Thyroid gland (tissue), 4 donors: ENCODE measurements at regions not wholly inside any gene's neighbourhood (a gene's known extent, or its start where the extent isn't known, plus 50 kb on each side); places are given as distances from the start of the nearest gene placed in this dataset.

ENCODE experiments used
- DNase-seq, 2 donors: peaks; one replicate each; pipeline ENCODE4 v3.0.0-alpha.2; 2019
- H3K27ac ChIP-seq, 3 donors: fragments of 200-600 bp; sonication (generic); 1 replicate in 2 of 3; 2 replicates in 1 of 3; pipeline ENCODE4 v1.5.1; 2016 to 2019; ENCODE audit warnings: mild to moderate bottlenecking in 1 of 3, moderate library complexity in 1 of 3
- H3K27me3 ChIP-seq: fragments of 200-600 bp; sonication (generic); one replicate; pipeline ENCODE4 v1.5.1; 2019
- H3K36me3 ChIP-seq, 2 donors: fragments of 200-600 bp; sonication (generic); one replicate each; pipeline ENCODE4 v1.5.1; 2016 to 2019
- H3K4me1 ChIP-seq, 2 donors: fragments of 200-600 bp; sonication (generic); one replicate each; pipeline ENCODE4 v1.5.1; 2017 to 2019
- H3K4me3 ChIP-seq, 3 donors: fragments of 200-600 bp; sonication (generic); replicated peaks in 1 of 3; 1 replicate in 2 of 3; 2 replicates in 1 of 3; pipeline ENCODE4 v1.5.1; 2016; ENCODE audit warnings: mild to moderate bottlenecking in 1 of 3
- H3K9me3 ChIP-seq: fragments of 200-600 bp; sonication (generic); one replicate; pipeline ENCODE4 v1.5.1; 2017
- CTCF ChIP-seq, 6 experiments: fragments of 200-600 bp in 3 of 6; fragments of 450-650 bp in 3 of 6; sonication (generic) in 3 of 6; IDR thresholded peaks; one replicate each; pipeline ENCODE4 v1.5.1; 2016 to 2019; ENCODE audit warnings: antibody characterized with exemption in 6 of 6, mild to moderate bottlenecking in 2 of 6, inconsistent platforms in 1 of 6, moderate library complexity in 1 of 6
- POLR2A ChIP-seq, 2 donors: fragments of 450-650 bp; IDR thresholded peaks; one replicate each; pipeline ENCODE4 v1.6.1; 2017; ENCODE audit warnings: antibody characterized with exemption in 2 of 2, mild to moderate bottlenecking in 2 of 2, moderate library complexity in 1 of 2
- WGBS, 2 donors: methylation state at CpG; one replicate each; pipeline ENCODE4 v1.1.5; 2017; 5-methylcytosine and 5-hydroxymethylcytosine counted together
- intact Hi-C: fragments of 100-400 bp; cut with DNase I; formaldehyde crosslinking; loops from one replicate; pipeline ENCODE4 v1.15.1; 2023

GRCh38 chr12:127688906-127689428 is 578.0 kb upstream of the TMEM132C start:
- no peaks in the 10 kb centered on the region for H3K9me3 ChIP-seq
- no peaks in the 10 kb centered on the region for H3K27me3 ChIP-seq
- no peak for TF ChIP-seq CTCF (IDR thresholded peaks at IDR 0.05)
- TF ChIP-seq POLR2A (IDR thresholded peaks at IDR 0.05) = no peak
- H3K4me3 ChIP-seq = no peak overlapping the region
- intact Hi-C loops = no loop called here
- H3K27ac ChIP-seq = no peak overlapping the region
- no peaks in the 10 kb centered on the region for H3K36me3 ChIP-seq
- DNase-seq = no peak
- WGBS, 2 donors = 75 to 81% methylated on average over 5 of the region's 5 CpGs
- H3K4me1 ChIP-seq = no peaks in the 10 kb centered on the region

GRCh38 chr12:127690161-127690560 is 576.8 kb upstream of the TMEM132C start:
- H3K27ac ChIP-seq = no peak overlapping the region
- H3K36me3 ChIP-seq = no peaks in the 10 kb centered on the region
- no peak for TF ChIP-seq POLR2A (IDR thresholded peaks at IDR 0.05)
- peak in 1 of 6 experiments; percentile 15 for TF ChIP-seq CTCF (IDR thresholded peaks at IDR 0.05)
- no peaks in the 10 kb centered on the region for H3K9me3 ChIP-seq
- DNase-seq = no peak
- no peak overlapping the region for H3K4me3 ChIP-seq
- WGBS, 2 donors = 48 to 56% methylated on average over 5 of the region's 5 CpGs
- H3K27me3 ChIP-seq = no peaks in the 10 kb centered on the region
- intact Hi-C loops = no loop called here
- no peaks in the 10 kb centered on the region for H3K4me1 ChIP-seq

GRCh38 chr12:127696963-127697362 is 570.0 kb upstream of the TMEM132C start:
- Histone ChIP-seq H3K4me3 (no peak overlapping the region), H3K27ac (no peak overlapping the region), H3K9me3 (no peaks in the 10 kb centered on the region), H3K36me3 (no peaks in the 10 kb centered on the region), H3K27me3 (no peaks in the 10 kb centered on the region), H3K4me1 (no peaks in the 10 kb centered on the region)
- DNase-seq = no peak
- intact Hi-C loops = no loop called here
- TF ChIP-seq POLR2A (IDR thresholded peaks at IDR 0.05) (no peak), CTCF (IDR thresholded peaks at IDR 0.05) (no peak)

- intact Hi-C loops = no loop called here
- WGBS, 2 donors = 34 to 35% methylated on average over 6 of the region's 6 CpGs
- Histone ChIP-seq H3K4me1 (no peaks in the 10 kb centered on the region), H3K4me3 (no peak overlapping the region), H3K27ac (no peak overlapping the region), H3K27me3 (no peaks in the 10 kb centered on the region), H3K9me3 (no peaks in the 10 kb centered on the region), H3K36me3 (no peaks in the 10 kb centered on the region)
- TF ChIP-seq CTCF (IDR thresholded peaks at IDR 0.05) (no peak), POLR2A (IDR thresholded peaks at IDR 0.05) (no peak)
- DNase-seq = peak; percentile 7 to 17
These were observed 563.9 kb upstream of the TMEM132C start for GRCh38 chr12:127703026-127703425.

GRCh38 chr12:127711108-127711507 is 555.9 kb upstream of the TMEM132C start:
- 49 to 52% methylated on average over 8 of the region's 8 CpGs for WGBS, 2 donors
- intact Hi-C loops = no loop called here
- no peak for DNase-seq
- TF ChIP-seq POLR2A (IDR thresholded peaks at IDR 0.05) (no peak), CTCF (IDR thresholded peaks at IDR 0.05) (no peak)
- H3K27me3 ChIP-seq = no peaks in the 10 kb centered on the region
- H3K36me3 ChIP-seq = no peaks in the 10 kb centered on the region
- H3K4me3 ChIP-seq = no peak overlapping the region
- no peaks in the 10 kb centered on the region for H3K4me1 ChIP-seq
- no peak overlapping the region for H3K27ac ChIP-seq
- H3K9me3 ChIP-seq = no peaks in the 10 kb centered on the region
